Activated CD4-positive, alpha-beta T cell treated with anti-CD3 and anti-CD28 coated beads, Interleukin-2, Interleukin-4, amounts not matched to agents 100 ng/mL and 50 ng/mL, durations not matched to agents 16 hours and 8 hours (primary cell): ENCODE measurements at regions not wholly inside any gene's neighbourhood (a gene's known extent, or its start where the extent isn't known, plus 50 kb on each side); places are given as distances from the start of the nearest gene placed in this dataset.

Experiments
- DNase-seq: peaks from one replicate; pipeline ENCODE4 v3.0.0-alpha.2; 2020; ENCODE audit warnings: low spot score

DNA sequence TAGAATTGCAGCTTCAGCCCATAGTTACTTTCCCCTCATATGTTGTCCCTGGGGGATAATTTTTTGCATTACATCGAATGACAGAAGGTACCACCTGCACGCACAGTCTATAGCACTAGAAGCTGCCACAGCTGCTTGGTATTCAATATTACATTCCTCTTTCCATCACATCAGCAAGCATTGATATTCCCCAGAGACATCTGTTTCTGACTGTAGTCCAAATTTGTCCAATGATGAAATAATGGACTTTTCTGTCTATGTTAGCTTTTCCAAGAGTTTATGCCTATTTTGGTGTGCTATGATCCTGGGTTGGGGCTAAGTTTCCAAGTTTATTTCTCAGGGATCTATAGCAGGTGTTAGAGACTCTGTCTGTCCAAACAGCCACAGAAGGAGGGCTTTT lies 335.4 kb downstream of the LRIG3 start:
- DNase-seq: no peak

DNA sequence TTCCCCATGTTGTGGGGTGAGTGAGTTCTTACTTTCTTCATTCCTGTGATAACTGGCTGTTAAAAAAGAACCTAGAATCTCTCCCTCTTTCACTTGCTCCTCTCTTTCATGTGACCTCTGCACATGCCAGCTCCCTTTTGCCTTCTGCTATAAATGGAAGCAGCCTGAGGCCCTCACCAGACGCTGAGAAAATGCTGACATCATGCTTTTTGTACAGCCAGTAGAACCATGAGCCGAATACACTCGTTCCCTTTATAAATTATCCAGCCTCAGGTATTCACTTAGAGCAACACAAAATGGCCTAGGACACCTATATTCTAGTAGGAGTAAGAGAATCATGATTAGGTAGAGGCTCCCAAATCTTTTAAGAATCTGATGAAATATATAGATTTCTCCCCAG lies 333.5 kb downstream of the LRIG3 start:
- no peak for DNase-seq

DNA sequence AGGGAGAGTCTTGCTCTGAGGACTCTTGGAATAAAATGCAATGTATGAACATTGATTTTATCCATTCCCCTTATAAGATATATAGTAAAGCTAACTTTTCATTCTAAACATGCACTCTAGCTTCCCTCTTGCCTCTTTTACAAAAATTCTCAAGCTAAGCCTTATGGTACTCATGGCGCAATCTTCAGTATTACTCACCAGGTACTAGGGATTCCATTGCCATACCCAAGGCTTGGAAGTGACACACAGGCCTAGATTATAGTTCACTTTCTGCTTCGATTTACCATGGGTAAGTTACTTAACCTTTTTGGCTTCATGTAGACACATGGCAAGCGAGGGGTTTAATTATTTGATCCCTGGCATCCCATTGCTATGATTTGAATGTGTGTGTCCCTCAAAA lies 331.5 kb downstream of the LRIG3 start:
- DNase-seq: no peak

DNA sequence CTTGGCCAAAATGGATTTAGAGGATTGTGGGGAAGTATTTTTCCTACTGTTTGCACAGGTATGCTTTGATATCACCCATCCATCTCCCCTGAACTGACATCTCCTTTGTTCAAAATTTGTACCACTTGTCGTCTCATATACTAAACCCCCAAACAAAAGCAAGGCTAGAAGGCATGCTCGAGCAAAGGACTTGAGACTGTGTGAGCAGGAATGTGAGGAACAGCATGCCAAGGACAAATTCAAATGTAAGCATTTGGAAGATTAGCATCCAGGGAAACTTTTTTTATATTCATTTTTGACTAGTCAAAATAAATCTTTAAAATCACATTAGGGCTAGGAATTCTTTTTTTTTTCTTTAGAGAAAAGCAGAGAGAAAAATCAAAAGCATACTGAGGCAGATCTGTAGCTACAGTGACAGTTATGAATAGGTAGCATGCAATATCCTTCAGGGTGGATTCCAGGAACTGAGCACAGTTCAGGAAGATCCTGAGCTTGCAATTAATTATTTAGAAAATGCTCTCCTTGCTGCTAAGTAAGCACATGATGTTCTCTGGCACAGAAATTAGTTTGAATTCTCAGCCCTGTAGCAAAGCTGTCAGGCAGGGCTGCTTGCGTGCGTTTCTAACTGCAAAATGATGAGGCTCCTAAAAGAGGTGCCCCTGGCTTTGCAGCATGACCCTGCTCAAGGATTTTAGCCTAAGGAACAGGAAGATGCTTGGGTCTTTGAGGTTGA lies 327.7 kb downstream of the LRIG3 start:
- DNase-seq: no peak

DNA sequence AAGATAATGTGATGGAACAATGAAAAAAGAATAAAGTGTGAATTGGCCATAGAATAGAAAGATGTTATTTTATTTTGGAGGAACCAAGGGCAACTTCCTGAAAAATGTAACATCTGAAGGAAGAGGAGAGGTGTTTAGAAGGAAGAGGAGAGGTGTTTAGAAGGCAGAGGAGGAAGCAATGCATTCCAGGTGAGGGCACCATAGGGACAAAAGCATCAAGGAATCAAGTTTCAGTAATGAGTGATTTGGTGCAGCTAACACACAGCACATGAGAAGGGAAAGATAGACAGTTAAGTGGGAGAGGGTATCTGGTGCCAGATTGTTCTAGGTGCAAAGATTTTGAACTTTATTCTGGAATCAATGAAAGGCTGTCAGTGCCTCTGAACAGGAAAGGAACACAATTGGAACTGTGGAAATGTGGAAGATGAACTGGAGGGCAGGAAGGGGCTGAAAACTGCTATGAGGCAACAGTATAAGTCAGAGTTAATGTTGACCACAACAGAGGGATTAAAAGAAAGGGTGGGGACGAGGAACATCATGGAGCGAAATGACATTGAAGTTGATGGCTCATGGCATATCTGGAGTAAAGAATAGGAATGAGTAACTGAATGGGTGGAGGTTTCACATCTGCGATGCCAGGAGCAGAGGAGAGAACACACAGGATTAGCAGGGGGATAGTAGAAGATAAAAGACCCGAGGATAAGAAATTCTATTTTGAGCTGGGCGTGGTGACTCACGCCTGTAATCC lies 326.6 kb downstream of the LRIG3 start:
- DNase-seq: no peak

DNA sequence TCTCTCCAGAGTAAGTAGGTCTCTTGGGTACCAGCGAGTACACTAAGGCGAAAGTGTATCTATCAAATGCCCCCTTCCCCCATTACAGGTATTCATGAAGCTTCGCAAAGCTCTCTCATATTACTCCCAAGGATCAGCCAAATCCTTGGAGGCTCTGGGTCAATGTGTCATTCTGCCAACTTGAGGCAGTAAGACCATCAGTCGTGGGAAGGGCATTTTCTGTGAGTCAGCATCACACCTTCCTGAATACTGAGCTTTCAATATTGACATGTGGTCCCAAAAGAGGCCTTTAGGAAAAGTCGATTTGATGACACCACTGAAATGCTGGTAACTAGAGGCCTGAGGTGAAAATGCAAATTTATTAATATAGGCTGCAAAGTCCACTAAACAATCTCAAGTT lies 323.9 kb downstream of the LRIG3 start:
- no peak for DNase-seq

DNA sequence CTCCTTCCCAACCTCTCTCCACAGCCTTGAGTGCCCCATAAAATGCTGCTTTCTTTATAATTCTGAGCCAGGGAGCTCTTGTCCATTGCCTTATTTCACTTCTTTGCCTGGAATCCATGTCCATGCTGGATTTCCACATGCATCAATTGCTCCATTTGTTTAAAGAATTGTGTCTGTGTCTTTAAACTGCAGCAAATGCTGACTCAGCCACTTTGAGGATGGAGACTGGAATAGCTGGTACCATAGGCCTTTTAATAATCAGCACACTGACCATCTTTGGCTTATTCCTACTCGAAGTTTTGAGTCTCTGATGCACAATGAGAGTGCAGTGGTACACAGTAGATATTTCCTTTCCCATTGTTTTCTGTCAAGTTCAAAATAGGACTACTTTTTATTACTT lies 318.8 kb downstream of the LRIG3 start:
- DNase-seq: no peak

DNA sequence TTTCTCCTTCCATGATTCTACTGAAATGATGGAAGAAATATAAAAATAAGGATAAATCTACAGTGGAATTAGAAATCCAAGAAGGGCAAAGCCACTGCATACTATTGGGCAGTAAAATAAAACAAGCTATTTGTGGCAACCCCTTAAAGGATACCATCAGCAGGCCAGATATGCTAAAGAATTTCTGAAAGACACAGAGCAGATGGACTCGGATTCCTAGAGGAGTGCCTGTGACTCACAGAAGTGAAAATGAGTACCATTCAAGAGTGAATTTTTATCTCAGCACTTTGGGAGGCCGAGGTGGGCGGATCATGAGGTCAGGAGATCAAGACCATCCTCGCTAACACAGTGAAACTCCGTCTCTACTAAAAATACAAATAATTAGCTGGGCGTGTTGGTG lies 318.1 kb downstream of the LRIG3 start:
- no peak for DNase-seq

DNA sequence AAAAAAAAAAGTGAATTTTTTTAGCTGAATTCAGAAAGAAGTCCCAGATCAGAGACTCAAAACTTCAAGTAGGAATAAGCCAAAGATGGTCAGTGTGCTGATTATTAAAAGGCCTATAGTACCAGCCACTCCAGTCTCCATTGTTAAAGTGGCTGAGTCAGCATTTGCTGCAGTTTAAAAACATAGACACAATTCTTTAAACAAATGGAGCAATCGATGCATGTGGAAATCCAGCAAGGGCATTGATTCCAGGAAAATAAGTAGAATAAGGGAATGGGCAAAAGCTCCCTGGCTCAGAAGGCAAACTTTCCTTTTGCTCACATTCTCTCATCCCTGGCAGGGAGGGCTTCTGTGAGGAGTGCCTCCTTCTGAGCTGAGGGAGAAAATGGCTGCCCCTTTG lies 317.6 kb downstream of the LRIG3 start:
- DNase-seq: no peak

DNA sequence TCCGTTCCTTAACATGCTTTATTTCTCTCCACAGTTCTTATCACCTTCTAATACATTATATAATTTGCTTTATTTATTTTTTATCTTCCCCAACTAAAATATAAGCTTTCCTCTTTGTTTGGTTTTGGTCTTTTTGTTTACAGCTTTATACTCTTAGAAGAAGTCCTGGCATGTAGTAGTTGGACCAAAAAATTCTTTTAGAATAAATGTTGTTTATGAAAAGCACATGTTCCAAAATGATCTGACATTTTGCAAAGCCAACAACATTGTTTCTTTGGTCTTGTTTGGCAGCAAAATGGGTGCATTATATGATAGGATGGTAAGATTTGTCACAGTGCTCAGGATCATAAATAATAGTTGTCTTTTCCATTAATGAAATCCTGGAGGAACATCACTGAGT lies 312.5 kb downstream of the LRIG3 start:
- no peak for DNase-seq

DNA sequence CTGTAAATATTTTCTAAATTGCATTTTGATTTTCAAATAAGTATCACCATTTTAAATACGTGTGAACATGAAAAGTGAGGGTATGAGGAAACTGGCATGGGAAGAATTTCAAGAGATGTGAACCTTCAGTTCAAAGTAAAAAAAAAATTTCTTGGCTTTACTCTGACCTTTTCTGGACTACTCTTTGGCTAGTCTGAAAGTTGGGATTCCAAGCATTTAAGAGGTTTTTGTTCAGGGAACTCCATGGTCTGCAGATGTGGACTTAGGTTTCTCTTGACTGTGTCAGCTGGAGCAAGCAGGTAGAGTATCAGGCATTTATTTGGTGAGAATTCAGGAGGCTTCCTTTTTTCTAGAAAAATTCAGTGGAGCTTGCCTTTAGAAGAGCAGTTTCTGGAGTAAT lies 311.6 kb downstream of the LRIG3 start:
- no peak for DNase-seq

DNA sequence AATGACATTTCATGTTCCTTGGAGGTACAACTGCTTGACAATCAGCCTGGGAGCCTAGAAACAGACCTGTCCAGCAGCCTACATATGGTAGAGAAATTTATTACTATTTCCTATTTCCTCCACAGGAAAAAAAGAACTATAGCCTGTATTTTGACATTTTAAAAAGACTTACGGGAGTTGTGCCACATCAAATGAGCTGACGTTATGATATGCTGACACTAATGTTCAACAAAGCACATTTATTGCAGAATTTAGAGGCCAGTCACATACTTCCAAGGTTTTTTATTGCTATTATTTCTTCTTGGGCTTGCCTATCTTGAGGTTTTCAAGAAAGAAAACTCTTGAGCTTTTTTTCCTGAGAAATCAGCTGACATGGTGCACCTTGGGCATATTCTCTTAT lies 305.3 kb downstream of the LRIG3 start:
- DNase-seq: no peak

DNA sequence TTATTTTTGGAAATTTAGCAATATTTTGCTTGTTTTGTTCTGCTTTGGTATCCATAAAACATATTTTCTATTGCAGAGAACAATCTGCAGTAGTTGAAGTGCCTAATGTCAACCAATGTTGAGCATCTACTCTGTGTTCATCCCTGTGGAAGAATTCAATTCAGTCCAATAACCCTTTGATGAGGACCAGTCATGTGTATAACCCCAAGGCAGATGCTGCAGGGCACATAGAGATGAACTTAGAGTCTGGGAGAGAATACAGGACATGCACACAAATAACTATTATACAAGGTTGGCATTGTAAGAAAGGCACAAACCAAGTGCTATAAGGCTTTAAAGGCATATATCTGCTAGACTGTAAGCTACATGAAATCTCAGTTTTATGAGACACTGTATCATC lies 304.7 kb downstream of the LRIG3 start:
- no peak for DNase-seq

DNA sequence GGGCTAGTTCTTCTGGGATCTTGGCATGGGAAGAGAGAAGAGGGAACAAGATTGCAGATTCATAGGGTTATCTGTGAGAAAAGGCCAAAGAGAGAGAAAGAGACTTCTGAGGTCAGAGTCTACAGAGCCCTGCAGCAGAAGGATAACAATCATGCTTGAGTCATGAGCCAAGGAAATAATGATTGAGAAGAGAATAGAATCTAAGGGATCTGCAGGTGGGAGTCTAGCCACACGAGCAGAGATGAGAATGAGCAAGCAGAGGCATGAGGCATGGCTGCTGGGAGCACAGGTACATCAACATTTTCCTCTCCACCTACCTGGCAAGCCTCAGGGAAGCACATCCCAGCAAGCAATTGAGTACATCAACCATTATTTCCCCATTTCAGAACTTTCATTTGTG lies 303.7 kb downstream of the LRIG3 start:
- DNase-seq: no peak

DNA sequence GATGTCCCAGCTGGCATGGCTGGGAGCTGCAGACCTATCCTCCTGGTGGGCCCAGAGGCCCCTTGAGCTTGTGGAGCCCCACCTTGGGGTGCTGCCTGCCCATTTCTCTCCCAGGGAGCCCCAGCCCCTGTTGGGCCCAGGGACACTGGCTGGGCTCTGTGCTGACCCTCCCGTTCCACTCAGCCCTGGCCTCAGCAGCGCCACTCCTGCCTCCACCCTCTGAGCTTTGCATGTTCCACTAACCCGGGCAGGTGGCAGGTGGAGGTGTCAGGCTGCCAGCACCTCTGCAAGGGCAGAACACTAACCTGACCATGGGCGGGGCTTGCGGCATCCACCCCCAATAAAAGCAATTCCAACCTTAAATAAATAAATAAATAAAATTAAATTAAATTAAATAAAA lies 299.2 kb downstream of the LRIG3 start:
- no peak for DNase-seq

DNA sequence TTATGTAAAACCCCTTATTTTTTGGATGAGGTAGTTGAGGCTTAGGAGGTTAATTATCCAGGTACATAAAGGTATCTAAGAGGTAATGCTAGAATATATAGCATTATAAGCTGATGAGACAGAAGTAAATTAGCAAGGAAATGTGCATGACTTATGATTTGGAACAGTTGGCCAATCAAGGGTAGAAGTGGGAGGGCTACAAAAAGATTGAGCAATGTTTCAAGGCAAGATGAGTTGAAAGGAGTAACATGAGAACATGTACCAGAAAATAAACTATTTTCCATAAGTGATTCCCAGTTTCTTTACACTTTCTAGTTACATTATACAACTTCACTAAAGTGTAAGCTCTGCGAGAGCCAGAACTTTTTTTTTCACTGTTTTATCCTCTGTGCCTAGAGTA lies 290.9 kb downstream of the LRIG3 start:
- no peak for DNase-seq

DNA sequence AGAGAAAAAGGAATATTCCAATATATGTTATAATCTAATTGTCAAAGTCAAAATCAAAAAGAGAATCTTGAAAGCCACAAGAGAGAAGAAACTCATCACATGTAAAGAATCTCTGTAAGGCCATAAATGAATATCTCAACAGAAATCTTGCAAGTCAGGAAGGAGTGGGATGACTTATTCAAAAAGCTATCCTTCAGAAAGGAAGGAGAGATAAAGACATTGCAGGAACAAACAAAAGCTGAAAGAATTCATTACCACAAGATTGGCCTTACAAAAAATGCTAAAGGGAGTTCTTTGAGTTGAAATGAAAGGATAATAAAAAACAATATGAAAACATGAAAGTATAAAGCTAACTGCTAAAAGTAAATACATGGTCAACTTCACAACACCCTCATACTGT lies 286.8 kb downstream of the LRIG3 start:
- DNase-seq: no peak

DNA sequence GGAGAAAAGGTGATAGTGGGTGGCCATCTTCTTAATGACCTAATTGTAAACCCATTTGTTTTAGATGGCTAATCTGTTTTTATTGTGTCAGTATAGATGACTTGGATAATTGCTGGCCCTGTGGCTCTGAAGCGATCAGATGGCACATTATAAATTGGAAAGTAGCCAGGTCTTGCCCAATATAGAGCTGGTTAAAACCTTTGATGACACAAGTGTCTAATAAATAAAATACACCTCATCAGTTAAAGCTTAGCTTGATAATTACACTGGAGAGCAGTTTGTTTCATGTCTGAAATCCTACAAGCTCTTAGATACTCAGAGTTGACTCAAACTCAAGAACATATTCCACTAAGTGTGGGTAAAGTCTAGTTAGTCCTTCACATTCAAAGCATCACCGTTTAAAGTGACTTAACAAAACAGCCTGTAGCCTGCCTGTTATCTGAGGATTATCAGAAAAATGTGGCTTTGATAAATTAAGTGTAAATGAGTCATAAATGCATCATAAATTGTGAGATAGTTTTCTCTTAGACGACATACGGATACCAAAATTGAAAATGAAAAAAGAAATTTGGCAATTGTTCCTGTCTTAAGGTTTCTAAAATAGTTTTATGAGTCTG lies 280.9 kb downstream of the LRIG3 start:
- DNase-seq: no peak

DNA sequence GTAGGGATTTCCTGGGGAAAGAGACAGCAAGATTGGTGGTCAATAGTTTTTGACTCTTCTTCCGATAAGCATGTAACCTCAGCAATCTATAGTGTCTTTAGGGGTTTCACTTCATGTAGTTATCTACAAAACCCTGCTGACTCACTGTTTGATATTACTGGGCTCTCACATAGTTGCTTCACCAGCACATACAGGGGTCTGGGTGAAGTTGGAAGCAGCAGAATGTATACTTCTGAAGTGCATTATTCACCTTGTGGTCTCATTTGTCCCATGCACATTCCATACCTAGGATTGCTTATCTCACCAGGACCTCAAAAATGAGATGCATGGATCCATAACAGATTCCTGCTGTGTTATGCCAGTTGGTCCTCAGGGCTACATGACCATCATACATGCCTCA lies 280.0 kb downstream of the LRIG3 start:
- DNase-seq: no peak

DNA sequence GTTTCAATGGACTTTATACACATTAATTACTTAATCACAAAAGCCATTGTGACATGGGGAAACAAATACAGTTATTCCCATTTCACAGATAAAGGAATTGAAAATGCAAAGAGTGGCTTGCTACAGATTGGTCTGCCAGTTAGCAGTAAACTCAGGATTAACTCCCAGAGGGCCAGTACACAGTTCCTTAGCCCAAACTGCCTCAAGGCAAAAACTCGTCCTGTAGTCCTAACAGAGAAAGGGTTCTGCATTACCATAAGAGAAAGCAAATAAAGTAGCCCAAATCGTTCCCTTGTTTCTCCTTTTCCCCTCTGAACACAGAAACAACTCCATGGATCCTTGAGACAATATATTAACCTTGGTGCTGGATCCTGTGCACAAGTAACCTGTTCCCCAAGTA lies 274.4 kb downstream of the LRIG3 start:
- no peak for DNase-seq

DNA sequence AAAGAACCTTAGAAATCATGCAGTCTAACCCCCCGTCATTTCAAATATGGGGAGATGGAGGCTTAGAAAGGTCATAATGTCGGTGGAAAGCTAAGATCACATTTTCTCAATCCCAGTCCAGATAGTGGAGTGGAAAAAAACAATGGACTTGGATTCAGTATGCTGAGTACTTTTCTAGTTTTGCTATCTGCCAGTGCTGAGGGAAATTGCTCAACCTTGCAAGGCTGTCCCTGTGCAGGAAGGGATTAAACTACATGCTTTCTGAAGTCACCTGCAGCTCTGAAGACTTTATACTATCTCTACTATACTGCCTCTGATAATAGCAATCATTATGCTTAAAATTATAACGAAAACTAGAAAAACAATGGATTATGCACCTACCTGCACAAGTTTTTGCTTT lies 272.8 kb downstream of the LRIG3 start:
- no peak for DNase-seq

DNA sequence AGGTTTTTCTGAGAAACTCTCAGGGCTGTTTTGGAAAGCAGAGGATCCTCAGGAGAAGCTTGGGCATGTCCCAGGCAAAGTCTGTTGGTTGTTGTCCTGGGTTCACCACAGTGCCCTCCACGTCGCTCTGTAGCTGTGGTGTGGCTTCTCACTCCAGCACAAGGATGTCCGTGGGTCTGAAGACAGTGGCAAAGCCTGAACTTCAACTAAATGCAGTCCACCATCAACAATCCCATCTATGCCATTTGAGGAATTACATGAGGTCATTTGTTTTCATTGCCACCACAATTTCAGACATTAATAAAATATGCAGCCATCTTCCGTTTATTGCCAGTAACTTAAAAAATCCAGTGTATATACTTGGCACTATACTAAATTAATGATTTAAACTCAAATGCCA lies 272.1 kb downstream of the LRIG3 start:
- DNase-seq: no peak

DNA sequence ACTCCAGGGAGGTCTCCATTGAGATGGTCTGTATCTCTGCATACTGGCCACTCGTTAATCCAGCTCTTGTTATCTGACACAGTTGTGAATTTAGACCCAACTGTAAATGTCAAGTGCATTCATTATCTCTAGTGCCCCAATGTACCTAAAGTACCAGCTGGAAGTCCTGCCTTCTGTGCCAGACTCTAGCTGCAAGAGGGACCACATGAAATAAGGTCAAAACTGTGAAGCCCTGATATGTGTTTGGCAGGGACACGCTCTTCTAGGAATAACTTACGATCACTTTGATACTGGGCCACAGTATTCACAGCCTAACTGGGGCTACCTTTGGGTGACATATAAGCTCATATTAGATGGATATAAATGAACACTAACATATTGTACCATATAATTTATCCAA lies 268.5 kb downstream of the LRIG3 start:
- no peak for DNase-seq

DNA sequence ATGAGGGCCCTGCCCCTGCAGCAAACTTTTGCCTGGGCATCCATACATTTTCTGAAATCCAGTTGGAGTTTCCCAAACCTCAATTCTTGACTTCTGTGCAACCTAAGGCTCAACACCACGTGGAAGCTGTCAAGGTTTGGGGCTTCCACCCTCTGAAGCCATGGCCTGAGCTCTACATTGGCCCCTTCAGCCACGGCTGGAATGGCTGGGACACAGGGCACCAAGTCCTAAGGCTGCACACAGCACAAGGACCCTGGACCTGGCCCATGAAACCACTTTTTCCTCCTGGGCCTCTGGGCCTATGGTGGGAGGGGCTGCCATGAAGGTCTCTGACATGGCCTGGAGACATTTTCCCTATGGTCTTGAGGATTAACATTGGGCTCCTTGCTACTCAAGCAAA lies 266.3 kb downstream of the LRIG3 start:
- DNase-seq: no peak
